ENCODE measurements at regions not wholly inside any gene's neighbourhood (a gene's known extent, or its start where the extent isn't known, plus 50 kb on each side); places are given as distances from the start of the nearest gene placed in this dataset.

DNA sequence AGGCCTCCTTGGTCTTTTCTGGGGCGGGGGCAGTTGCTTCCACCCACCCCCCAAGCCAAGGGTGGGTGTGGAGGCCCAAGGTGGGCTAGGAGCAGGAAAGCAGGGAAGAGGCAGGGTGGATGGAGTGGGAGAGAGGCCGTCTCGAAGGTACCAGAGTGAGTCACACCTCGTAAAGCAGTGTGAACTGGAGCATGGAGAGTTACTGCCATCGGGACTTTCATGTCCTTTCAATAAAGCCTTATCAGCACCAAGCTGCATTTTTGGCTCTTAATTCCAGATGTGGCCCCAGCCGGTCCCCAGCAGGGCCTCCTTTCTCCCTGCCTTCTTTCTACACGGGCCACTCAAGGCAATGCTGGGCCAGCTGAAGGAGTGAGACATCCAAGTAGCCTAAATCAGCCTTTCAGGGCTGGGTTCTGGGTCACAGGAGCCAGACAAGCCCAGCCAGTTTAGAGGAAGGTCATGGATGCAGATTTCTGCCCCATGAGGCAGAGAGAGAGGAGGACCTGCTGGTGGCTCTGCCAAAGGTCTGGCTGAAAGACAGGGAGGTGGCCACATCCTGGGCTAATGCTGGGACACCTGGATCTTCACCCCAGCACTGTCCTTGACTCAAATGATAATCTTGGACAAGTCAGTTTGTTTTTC is 59.0 kb upstream of the CD82 start:
- TF ChIP-seq EZH2phosphoT487 (IDR thresholded peaks at IDR 0.05; ENCODE audit: insufficient read depth, low read depth) (no peak), EZH2 (IDR thresholded peaks at IDR 0.05; ENCODE audit: insufficient read depth, poor library complexity, severe bottlenecking) (no peak)

All from GM23248 (cell line).